ENCODE measurements at regions not wholly inside any gene's neighbourhood (a gene's known extent, or its start where the extent isn't known, plus 50 kb on each side); places are given as distances from the start of the nearest gene placed in this dataset.

DNA sequence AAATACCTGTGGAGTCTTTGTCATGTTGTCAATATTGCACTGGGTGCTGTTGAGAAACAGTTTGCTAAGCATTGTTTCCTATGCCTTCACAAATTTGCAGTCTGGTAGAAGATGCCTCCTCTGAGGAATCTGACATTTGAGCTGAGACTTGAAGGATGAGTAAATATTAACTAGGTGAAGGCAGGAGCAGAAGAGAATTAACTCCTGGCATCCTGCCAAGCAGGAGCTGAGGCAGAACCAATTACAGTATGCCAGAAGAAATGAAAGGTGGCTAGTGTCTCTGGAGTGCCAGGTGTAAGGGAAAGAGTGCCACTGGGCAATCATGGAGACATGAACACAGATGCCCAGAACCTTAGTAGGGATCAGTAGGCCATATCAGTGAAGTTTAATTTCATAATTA, 1778.2 kb upstream of the PCDH10 start:
- TF ChIP-seq CTCF (IDR thresholded peaks at IDR 0.05; ENCODE audit: borderline replicate concordance, extremely low read depth, low read length, poor library complexity, severe bottlenecking) (no peak), EZH2 (IDR thresholded peaks at IDR 0.05; ENCODE audit: borderline replicate concordance, low read depth, low read length, severe bottlenecking) (no peak)

All from DND-41 (cell line).